Fibroblast of peridontal ligament (primary cell): ENCODE measurements at regions not wholly inside any gene's neighbourhood (a gene's known extent, or its start where the extent isn't known, plus 50 kb on each side); places are given as distances from the start of the nearest gene placed in this dataset.
A peak's percentile ranks its signal among the peaks of the same experiment; 100 is the strongest.
"Not testable (repeated sequence)": the region's sequence is repeated elsewhere in the genome, so short reads cannot be mapped to it uniquely, and the experiment has no call there.

ENCODE experiments used
- DNase-seq: peaks from one replicate; pipeline ENCODE4 v3.0.0-alpha.2; 2010; ENCODE audit errors: extremely low read depth

DNA sequence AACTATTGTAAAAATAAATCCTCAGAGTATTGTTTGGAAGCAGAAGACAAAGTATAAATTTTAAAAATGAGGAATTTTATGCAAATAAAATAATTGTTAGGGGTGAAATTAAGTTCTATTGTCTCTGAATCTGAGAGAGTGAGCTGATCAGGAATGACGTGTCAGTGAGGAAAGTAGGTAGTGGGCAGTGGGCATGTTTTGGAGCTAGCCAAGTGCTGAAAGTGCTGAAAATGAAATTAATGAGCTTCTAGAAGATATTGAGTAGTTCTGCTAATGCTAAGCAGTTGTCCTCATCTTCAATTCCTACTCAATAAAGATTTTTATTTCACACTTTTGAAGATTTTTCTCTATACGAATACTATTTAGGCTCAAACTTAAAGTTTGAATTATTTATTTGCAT lies 1167.8 kb upstream of the PCDH20 start:
- DNase-seq, result no peak

DNA sequence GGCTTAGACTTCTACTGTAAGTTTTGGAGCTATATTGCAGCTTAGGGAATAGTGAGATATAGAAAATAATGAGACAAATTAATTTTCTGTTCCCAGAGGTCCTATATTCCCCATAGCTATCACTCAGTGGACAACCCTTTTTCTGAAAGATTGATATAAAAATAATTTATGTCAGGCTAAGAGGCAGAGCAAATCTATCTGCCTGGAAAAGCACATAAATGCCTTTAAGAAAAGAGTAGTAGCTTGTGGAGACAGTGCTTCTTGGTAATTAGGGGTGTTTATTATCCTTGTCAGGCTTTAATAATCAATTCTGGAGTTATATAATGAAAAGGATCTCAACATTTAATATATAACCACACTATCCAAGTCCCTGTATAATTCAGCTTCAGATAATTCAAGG lies 1162.8 kb upstream of the PCDH20 start:
- no peak for DNase-seq

DNA sequence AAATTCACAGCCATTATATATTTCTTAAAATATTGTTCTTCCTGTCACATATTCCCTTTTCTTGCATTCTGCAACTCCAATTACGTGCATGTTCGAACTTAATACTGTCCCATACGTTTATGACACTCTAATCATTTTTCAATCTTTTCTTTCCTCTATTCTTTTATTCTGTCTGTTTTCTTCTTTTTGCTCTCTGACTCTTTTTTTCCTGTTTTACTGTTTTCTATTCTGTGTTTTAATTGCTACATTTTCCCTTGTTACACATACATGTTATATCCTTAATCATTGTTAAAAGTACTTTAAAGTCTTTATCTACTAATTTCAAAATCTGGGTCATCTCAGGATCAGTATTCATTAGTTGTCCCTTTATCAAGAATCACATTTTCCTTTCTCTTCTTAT lies 1149.1 kb upstream of the PCDH20 start:
- no peak for DNase-seq

DNA sequence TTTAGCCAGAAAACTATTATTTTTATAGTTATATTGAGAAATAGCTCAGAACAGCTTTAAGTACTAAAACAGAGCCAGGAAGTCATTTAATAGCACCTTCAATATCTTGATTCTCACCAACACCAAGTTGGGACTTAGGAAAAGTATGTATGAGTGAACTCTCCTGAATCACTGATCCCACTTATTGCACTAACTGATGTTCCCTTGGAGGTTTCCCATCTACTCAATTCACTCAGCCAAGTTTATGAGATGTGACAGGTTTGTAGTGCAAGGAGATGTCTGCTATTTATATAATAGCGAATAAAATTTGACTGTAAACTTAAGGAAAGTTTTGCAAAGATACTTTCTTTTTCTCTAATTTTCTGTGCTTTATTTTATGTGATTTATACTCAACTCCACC lies 1147.6 kb upstream of the PCDH20 start:
- DNase-seq, result no peak

DNA sequence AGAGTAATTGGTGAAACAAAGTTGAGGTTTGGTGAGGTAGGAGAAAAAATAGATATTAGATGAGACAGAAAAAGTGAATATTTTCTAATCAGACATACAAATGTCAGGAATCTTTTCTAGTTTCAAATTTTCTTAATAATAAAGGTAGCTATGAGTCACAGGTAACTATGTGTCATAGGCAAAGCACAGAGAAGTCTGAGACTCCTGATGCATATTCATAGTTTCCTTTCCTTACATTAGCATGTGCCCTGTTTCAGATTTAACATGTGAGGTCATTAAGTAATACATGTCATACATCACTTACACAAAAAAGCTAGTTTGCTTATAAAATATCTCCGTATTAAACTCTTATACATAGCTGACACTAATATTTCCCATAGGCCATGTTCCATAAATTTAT lies 1141.3 kb upstream of the PCDH20 start:
- no peak for DNase-seq

- DNase-seq, result no peak
Observed at GRCh38 chr13:62551588-62551987, 1135.9 kb upstream of the PCDH20 start.

- no peak for DNase-seq
Observed at GRCh38 chr13:62544928-62545327, 1129.3 kb upstream of the PCDH20 start.

DNA sequence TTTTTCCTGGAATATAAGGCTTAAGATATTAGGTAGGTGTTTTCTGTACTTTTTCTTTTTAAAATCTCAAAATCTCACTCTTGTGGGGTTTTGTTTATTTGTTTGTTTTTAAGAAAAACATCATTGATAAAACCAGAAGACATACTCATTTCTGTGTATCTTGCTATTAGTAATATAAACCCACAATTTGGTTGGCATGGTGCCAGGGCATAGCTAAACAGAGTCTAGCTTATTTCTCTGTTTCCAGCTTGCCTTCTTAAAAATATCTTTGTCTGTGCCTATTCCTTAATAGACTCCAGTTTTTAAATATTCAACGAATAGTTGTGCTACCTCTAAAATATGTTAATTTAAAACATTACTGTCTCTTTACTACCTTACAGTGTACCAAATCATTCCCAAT lies 1121.9 kb upstream of the PCDH20 start:
- no peak for DNase-seq

GRCh38 chr13:62525652-62526051 lies 1110.0 kb upstream of the PCDH20 start:
- no peak for DNase-seq

DNA sequence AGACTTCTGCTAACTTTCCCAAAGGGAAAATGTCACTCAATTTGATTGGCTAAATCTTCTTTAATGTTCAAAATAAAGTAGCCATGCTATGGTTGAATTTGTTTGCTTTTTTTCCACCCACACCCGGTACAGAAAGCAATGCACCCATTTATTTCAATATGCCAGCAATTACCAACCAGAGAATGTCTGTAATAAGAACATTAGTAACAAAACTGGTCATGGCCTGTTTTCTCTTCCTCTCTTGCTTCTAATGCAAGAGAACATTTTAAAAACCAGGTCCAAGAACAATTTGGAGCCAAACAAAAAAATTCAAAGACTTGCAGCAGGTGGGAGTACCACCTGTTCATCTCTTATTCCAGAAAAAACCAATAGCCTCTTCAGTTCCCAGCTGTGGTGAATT lies 1108.8 kb upstream of the PCDH20 start:
- DNase-seq, result no peak

- DNase-seq, result no peak
Observed at GRCh38 chr13:62524061-62524460, 1108.4 kb upstream of the PCDH20 start.

DNA sequence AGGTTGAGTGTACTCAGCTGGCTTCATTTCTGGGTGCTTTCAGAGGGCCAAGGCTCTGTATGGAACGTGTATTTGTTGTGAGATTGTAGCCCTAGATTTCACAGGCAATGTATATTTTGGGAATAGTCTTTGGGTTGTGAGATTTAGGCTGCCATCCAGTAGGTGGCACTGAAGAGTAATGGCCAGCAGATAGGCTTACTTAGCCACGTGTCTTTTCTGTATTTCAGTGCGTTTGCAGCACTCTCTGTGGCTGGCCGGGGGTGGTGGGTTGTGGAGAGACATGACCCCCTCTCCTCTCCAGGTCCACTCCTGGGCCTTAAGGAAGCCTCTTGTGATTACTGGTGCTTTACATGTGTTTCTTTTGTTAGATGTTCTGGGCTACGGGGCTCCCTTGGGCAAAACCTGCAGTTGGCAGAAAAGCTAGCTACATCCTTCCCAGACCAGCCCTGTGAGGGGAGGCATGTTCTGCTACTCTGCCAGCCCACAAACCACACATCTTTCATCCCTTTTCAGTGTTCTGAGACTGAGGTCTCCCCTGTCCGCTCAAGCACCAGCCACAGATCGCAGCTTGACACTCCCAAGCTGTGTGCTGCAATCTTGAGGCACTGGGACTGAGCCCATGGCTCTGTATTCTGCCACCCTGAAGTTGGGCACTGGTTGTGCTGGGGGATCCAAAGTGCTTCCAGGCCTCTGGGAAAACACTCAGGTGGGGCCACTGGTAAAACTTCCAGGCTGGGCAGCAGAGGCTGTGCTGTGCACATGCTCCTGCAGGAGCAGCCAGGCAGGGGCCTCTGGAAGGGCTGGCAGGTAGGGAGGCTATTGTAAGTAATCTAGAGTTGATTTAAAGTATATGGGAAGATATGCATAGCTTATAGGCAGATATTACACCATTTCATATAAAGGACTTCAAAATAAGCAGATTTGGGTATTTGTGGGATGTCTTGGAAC lies 1096.8 kb upstream of the PCDH20 start:
- DNase-seq, result peak; percentile 28

GRCh38 chr13:62510906-62511655 lies 1095.4 kb upstream of the PCDH20 start:
- no peak for DNase-seq

GRCh38 chr13:62502588-62502987 lies 1086.9 kb upstream of the PCDH20 start:
- no peak for DNase-seq

GRCh38 chr13:62489731-62490130 lies 1074.1 kb upstream of the PCDH20 start:
- no peak for DNase-seq

GRCh38 chr13:62483774-62484173 lies 1068.1 kb upstream of the PCDH20 start:
- no peak for DNase-seq

DNA sequence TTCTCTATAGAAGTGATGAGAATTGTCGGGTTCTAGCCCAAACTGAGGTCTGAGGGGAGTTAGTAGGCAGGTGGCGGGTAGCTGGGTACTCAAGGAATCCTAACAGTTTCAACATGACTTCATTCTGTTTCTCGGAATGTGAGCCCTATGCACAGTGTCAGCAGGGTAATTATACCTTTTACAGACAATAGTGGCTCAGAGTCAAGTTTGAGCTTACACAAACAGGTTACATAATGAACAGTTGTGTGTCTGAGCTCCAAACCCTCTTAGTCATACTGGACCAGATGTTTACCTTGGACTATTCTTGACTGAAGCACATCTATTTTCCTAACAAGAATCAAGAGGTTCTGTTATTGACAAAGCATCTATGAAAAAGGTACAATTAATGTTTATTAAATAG lies 1066.7 kb upstream of the PCDH20 start:
- DNase-seq, result no peak

GRCh38 chr13:62473944-62474237 lies 1058.2 kb upstream of the PCDH20 start:
- no peak for DNase-seq

DNA sequence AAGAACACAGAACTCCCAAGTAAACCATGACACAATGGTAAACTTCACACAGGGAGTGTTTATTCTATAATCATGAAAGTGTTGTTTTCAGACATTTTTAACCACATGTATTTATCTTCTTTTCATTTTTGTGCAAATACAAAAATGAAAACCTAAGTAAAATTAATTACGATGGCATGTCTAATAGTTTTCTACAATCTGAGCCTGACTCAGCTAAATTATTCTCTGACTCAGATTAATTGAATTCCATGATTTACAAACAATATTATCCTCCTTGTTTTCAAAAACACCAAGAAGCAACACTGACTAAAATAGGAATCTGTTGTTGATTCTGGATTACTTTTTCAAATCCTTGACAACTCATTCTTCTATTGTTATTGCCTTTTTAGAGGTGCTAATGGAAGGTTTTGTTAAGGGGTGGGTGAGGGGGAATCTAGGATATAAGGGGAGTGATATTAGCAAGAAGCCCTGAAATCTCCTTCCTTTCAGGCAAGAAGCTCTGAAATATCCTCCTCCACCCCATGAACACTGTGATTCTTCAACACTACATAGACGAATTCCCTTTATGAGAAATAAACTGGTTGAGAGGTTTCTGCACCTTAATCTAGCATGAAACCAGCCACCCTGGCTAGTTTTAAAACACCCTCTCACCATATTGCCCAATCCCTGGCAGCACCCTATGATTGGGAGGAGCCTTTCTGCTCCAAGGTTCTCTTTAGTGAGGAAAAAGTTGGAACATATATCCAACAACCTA lies 1057.7 kb upstream of the PCDH20 start:
- DNase-seq, result no peak

GRCh38 chr13:62453761-62454160 lies 1038.1 kb upstream of the PCDH20 start:
- no peak for DNase-seq

GRCh38 chr13:62450759-62451158 lies 1035.1 kb upstream of the PCDH20 start:
- DNase-seq, result no peak

DNA sequence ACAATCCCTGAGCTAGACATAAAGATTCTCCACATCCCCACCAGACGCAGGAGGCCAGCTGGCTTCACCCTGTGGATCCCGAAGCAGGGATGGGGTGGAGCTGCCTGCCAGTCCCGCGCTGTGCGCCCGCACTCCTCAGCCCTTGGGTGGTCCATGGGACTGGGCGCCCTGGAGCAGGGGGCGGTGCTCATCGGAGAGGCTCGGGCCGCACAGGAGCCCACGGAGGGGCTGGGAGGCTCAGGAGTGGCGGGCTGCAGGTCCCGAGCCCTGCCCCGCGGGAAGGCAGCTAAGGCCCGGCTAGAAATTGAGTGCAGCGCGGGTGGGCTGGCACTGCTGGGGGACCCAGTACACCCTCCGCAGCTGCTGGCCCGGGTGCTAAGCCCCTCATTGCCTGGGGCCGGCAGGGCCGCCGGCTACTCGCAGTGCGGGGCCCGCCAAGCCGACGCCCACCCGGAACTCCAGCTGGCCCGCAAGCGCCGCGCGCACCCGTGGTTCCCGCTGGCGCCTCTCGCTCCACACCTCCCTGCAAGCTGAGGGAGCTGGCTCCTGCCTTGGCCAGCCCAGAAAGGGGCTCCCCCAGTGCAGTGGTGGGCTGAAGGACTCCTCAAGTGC lies 1032.2 kb upstream of the PCDH20 start:
- not testable (repeated sequence) for DNase-seq
